G401 (cell line): ENCODE measurements at regions not wholly inside any gene's neighbourhood (a gene's known extent, or its start where the extent isn't known, plus 50 kb on each side); places are given as distances from the start of the nearest gene placed in this dataset.
"Not testable (repeated sequence)": the region's sequence is repeated elsewhere in the genome, so short reads cannot be mapped to it uniquely, and the experiment has no call there.

Source experiments
- DNase-seq: peaks from one replicate; pipeline ENCODE4 v3.0.0-alpha.2; 2015; ENCODE audit warnings: low spot score
- in situ Hi-C: cut with HindIII; loops from 2 replicates; pipeline ENCODE4 v1.10.0; 2016; ENCODE audit warnings: low sequenced_read_pairs, mixed read lengths

DNA sequence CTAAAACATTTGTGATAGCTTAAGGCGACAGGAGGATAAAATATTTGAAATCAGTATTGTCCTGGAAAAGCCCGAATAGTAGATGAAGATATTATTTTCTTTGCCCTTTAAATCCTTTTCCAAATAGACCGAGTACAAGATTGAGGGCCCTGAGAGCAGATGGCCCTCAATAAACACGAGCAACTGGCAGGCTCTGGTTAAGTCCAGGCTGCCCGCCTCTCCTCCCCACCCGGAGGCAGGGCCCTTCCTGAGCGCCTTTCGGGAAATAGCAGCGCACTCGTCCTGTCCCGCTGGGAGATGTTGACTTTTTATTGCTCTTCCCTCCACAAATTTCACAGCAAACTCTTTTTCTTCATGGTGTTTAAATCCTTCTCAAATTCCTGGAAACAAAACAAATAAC, 50.8 kb upstream of the MAX start:
- in situ Hi-C loops: no loop called here
- DNase-seq: peak; percentile 93

DNA sequence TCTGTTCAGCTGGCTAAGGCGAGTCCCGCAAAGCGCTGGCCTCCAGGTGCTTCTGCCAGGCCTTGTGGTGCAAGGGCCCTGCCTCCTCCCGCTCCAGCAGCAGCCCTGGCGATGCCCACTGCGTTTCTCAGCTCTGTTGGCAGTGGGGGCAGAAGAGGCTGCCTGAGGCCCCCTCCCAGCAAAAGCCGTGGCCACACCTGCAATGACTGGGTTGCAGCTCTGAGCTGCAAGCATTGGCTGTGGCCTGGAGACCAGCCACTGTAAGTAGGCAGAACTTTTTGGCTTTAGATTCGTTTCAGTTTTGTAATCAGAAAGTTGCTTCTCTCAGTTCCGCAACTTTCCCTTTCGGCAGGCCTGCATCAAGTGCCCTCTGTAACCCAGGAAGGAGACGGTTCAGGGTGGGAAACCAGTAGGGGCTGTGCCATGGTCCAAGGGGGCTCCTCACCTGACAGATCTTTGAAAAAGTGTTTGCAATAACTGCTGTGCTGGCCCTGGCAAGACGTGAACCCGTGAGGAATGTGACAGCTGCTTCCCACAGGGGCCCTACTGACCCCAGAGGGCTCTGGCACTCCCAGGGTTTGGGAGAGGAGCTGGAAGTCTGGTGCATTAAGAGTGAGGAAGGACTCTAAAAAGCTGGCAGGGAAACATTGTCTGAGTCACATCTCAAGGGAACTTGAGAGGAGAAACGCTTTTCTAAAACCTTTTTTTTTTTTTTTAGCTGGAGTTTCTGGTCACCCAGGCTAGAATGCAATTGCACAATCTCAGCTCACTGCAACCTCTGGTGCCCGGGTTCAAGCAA, 54.5 kb upstream of the MAX start:
- no peak for DNase-seq
- in situ Hi-C loops: no loop called here

DNA sequence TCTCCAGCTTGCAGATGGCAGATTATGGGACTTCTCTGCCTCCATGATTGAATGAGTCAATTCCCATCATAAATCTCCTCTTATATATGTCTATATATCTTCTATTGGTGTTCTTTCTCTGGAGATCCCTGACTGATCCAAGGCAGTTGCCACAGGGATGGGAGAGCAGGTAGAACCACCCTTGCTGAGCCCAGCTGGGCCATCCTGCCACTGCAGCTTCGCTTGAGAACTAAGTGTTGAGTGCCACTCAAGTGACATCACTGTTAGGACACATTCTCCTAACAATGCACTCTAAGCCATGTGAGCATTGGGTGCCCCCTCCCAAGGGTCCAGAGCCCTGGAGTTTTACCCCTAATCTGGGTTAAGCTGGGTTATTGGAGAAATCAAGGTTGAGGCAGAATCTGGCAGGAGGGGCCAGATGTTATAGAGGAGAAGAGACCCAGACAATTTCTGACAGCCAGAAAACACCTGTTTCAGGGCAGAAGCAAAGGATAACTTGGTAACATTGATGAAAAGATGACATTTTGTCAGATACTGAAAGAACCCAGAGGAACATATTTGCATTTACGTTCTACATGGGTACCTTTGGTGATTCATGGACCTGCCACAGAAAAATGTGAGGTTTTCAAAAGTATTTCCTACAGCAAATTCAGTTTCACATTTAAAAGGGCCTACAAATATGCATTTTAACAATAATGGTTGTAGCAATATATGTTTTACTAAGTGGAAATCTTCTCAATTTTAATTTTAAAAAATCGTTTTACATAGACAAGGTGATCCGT, 57.2 kb upstream of the MAX start:
- no peak for DNase-seq

DNA sequence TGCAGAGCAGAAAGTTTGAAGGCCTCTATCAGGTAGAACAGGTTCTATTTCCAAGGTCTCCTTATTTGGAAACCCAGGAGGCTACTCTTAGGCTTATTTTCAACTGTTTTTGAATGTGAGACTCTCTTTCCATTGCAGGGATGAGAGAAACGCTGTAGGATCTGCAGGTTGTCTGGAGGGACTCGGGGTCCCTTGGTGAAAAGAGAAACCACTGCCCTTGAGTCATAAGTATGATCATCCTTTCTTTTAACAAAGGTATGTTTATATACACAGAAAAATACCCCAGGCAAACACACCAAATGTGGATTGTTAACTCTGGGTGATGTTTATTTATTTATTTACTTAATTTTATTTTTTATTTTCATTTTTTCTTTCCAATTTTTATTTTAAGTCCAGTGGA, 57.8 kb upstream of the MAX start:
- in situ Hi-C loops: no loop called here
- DNase-seq: no peak

More for the DNA sequence above, 57.2 kb upstream of the MAX start:
- in situ Hi-C loops: no loop called here

DNA sequence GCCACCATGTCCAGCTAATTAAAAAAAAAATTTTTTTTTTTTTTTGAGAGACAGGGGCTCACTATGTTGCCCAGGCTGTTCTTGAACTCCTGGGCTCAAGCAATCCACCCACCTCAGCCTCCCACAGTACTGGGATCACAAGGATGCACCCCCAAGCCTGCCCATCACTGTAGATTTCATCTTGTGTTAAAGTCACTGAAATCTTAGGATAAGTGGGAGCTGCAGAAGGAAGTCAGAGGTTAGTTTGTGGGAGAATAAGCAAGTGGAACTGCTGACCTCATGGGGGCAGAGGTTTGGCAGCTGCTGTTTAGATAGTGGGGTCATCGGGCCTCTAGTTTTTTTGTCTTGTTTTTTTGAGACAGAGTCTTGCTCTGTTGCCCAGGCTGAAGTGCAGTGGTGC, 59.7 kb upstream of the MAX start:
- in situ Hi-C loops: no loop called here
- DNase-seq: no peak

DNA sequence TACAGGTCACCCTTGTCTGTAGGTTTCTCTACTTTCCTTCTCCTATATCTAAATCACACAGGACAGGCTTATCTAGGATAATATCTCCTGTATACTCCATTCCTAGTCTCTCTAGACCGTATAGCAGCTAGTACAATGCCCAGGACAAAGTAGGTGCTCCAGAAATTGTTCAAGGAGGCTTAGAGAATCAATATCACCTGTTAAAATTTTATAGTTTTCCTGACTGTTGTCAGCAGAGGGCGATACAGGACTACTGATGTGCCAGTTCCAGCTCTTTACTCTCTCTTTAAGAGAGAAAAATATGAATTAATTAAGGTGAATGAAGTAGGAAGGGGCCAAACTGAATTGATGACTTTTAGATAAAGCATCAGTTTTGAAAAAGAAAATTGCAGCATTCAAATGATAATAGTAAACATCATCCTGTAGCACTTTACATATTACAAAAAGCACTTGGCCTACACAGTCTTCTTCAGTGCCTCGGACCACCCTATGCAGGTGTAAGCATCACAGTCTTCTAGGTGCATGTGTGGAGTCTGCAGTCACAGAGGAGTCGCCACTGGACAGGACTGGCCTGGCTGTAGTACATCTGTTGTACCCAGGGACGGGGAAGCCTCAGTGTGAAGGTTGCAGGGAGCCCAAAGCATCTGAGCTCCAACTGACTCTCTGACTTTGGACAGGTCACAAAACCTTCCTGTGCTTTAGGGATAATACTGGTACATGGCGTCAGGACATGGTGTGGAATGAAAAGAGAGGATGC, 61.9 kb upstream of the MAX start:
- DNase-seq: peak; percentile 78
- in situ Hi-C loops: no loop called here

DNA sequence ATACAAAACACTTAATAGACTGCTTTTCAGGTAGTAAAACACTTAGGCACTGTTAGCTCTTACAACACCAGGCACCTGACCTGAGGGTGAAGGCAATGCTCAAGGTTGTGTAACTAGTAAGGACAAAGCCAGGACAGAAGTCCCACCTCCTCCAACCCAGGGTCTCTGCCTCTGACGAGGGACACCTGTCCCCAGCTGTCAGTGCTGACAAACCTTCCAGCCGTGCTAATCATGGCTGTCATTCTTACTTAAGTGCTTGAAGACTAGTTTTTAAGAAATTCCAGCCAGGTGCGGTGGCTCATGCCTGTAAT, 62.5 kb upstream of the MAX start:
- DNase-seq: no peak
- in situ Hi-C loops: no loop called here

DNA sequence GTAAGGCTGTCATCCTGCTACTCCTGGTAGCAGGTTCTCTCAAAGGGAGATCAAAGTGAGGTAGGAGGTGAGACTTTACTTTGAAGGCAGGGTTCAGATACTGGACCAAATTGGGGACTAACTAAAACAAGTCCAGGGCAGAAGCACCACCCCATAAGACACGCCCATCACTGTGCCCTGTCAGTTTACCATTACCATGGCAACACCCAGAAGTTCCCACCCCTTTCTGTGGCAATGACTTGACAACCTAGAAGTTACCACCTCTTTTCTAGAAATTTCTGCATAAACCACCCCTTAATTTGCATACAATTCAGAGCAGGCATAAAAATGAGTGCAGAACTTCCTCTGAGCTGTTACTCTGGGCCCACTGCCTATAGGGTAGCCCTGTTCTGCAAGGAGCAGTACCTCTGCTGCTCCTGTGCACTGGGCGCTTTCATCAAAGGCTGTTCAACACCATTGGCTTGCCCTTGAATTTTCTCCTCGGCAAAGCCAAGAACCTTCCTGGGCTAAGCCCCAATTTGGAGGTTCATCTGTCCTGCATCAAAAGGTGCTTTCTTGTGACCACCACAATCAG, 64.8 kb upstream of the MAX start:
- in situ Hi-C loops: no loop called here
- DNase-seq: no peak

DNA sequence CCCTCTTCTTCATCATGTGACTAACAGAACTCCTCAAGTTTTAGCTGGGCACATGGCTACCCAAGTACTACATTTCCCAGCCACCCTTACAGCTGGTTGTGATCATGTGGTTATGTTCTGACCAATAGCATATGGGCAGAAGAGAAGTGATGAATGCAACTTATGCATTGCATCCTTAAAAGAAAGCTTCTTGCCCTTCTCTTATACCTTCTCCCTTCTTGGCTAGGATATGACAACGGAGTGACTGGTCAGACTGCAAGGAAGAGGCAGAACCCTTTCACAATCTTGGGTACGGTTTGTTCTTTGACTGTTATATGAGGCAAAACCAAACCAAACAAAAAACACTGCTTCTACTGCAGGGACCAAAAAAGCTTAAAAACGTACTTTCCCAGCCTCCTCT, 66.5 kb upstream of the MAX start:
- DNase-seq: no peak
- in situ Hi-C loops: no loop called here

DNA sequence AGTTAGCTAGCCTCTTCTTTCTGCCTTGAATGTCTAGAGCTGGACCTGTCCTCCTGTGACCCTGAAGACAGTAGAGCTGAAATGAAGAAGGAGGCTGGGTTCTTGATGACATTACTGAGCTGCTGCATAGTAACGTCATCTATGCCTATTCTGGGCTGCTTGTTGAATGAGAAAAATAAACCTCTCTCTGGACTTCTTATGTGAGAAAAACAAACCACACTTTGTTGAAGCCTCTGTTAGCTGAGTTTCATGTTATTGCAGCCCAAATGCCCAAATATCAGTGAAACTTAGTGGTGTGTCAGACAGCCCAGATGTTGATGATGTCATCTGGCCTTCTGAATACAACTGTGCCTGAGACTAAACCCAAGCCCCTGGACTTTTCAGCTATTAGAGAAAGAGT, 67.0 kb upstream of the MAX start:
- DNase-seq: no peak
- in situ Hi-C loops: no loop called here

DNA sequence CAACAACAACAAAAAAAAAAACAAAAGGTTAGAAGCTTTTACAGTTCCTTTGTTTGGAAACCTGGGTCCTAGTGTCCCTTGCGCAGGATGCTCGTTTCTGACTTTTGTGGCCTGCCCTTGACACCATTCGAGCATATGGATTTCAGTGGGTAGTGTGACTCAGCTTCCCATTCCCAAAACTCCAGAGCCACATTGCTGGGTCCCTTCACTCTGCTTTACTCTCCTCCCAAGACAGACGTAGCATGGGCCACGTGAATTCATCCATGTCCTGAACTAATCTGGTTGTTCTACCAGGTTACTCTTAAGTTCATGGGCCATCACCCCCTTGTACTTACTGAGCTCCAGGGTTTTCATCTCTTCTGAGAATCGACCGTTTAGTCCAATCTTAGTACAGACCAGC, 68.0 kb upstream of the MAX start:
- in situ Hi-C loops: no loop called here
- DNase-seq: no peak

DNA sequence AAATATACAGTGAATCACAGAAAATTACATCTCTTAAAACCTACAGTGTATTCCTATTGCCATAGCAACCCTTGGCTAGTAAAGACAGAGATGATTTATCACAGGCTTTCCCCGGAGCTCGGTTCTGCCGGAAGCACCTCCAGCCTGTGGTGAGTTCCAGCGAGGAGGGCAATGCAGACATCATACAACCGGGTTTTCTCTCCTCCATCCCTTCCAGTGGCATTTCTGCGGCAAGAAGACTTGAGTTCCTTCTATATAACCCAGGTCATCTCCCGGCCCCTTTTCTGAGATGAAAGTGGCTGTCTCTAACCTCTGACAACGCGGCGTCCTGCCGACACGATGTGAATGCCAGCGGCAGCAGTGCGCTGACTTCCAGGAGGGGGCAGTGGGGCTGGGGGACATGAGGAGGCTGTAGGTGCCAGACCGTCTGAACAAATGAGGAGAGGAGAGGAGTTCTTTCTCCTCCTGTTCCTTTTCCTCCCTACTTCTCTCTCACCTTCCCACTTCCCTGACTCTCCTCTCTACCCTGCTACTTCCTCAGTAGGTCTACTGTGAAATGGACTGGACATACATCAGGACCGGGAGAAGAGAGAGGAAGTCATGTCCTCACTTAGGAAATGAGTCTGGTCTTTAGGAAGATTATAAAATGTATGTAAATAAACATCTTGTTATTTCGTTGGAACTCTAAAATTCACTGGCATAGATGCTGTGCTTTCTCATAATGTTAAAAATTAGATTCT, 68.6 kb upstream of the MAX start:
- DNase-seq: peak; percentile 35
- in situ Hi-C loops: no loop called here

DNA sequence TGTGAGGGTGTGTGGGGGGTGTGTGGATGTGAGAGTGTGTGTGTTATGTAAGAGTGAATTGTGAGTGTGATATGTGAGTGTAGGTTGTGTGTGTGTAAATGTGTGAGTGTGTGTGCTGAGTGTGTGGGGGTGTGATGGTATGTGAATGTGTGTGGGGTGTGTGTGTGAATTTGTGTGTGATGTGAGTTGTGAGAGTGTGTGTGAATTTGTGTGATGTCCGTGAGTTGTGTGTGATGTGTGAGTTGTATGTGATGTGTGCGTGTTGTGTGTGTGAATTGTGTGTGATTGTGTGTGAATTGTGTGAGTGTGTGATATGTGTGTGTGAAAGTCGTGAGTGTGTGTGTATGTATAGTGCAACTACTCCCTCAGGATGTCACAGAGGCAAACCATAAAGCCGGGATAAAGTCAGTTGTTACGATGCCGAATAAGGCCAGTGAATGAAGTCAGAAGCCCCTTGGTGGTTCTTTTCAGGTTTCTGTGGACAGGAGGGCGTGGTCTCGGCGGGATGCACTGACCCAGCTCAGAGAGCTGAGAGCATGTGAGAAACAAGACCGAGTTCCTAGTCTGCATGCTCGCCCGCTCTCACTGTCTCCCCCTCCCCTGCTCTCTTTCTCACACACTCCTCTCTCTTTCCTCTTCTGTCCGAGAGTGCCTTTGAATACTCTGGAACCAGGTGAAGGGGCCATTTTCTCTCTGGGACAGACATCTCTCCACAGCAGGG, 71.8 kb upstream of the MAX start:
- in situ Hi-C loops: no loop called here
- no peak for DNase-seq

DNA sequence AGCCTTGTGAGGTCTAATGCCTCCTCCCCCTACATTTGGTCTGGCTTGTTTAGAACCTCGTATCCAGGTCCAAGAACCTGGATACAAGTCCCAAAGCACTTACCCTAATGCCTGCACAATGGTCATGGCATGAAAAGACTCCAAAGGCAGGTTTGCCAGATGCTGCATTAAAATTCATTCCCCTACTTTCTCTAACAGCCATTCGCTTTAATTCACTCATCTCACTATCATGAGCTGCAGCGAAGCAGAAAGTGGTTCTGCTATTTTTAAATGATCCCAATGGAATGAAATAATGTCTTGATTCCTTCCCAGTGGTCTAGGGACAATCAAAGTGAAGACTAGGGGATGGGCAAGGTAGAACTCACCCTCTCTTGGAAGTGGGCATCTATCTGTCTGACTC, 72.5 kb upstream of the MAX start:
- in situ Hi-C loops: no loop called here
- no peak for DNase-seq

DNA sequence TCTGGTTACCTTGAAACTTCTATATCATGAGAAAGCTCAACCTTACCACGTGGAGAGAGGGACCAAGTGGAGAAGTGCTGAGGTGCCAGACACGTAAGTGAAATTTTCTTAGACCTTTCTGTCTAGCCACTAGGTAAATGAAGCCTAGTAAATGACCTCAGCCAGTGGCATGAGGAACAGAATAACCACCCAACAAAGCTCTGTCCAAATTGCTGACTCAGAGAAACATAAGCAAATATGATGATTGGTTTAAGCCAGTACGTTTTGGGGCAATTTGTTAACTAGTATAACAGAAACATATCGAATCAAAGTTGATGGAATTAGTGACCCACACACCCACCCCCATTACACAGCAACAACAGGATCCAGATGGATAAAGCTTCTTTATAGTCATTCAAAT, 75.2 kb upstream of the MAX start:
- in situ Hi-C loops: no loop called here
- DNase-seq: no peak

DNA sequence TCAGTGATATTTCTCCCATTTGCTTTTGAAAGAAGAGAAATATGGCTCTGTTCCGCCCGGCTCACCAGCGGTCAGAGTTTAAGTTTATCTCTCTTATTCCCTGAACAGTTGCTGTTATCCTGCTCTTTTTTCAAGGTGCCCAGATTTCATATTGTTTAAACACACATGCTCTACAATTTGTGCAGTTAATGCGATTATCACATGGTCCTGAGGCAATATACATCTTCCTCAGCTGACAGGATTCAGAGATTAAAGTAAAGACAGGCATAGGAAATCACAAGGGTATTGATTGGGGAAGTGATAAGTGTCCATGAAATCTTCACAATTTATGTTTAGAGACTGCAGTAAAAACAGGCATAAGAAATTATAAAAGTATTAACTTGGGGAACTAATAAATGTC, 76.9 kb upstream of the MAX start:
- not testable (repeated sequence) for DNase-seq

DNA sequence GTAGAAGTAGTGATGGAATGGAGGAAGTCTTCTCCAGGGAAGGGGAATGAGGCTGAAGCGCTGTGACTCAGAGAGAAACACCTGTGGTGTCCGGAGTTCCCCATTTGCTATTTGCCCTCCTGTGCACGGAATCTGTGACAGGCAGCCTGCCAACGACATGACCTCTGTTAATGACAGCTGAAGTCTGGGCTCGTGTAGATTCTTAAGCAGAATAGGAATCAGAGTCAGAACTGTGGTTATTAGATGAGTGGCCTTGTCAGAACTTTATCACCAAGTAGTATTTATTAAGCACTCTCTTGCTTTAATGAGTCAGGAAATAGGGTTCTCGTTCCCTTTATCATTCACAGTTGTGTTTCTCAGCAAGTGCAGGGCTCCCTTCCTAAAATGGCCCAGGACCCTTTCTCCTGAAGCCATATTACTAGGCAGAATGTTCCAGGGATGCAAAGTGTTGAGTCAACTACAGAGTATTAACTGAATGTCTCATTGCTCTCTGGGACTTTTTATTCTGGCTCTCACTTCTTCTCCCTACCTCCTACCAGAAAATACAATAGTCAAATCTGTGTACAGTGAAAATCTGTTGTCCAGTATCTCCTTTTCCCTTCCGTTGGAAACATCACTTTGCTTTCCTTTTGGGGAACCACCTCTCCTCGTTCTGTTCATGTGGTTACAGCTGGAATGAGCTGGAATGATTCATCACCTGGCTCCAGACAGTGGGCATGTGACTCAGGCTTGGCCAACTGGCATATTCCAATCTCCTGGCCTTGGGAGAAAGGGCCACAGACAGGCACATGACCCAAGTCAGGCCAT, 77.8 kb upstream of the MAX start:
- in situ Hi-C loops: no loop called here
- no peak for DNase-seq

More for the DNA sequence above, 76.9 kb upstream of the MAX start:
- in situ Hi-C loops: not testable (repeated sequence)

DNA sequence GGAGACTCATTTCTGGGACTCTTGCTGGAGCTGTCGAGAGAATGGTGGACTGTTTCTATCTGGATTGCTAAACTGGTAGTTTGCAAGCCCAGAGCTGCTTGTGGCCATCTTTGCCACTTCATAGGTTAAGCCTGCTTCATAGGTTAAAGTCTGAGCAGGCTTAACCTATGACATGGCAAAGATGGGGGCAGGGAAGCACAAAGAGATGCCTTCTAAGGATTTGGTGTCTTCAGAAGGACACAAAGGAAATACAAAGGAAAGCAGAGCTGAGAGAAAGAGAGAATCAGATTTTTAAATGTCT, 78.4 kb upstream of the MAX start:
- in situ Hi-C loops: no loop called here
- DNase-seq: no peak
